Heart right ventricle (tissue), 16 donors: ENCODE measurements at regions not wholly inside any gene's neighbourhood (a gene's known extent, or its start where the extent isn't known, plus 50 kb on each side); places are given as distances from the start of the nearest gene placed in this dataset.

Experiments
- ATAC-seq, 8 donors: fragments of 200-7000 bp; cut with Tn5 transposase; one replicate each; pipeline ENCODE4 v1.9.1; 2020; ENCODE audit warnings: mild to moderate bottlenecking in 8 of 8, moderate library complexity in 8 of 8, moderate number of reproducible peaks in 1 of 8
- DNase-seq, 2 donors: peaks; one replicate each; pipeline ENCODE4 v3.0.0-alpha.2; 2020
- H3K27ac ChIP-seq, 10 donors: fragments of 200-600 bp; sonication (generic) in 2 of 10; one replicate each; pipeline versions ENCODE4 v1.5.0 to v1.8.0; 2020 to 2022; ENCODE audit warnings: mild to moderate bottlenecking in 3 of 10
- H3K27me3 ChIP-seq, 7 donors: fragments of 200-600 bp; one replicate each; pipeline ENCODE4 v1.8.0; 2021 to 2022; ENCODE audit warnings: mild to moderate bottlenecking in 2 of 7
- H3K36me3 ChIP-seq, 9 donors: fragments of 200-600 bp; sonication (generic) in 1 of 9; one replicate each; pipeline versions ENCODE4 v1.5.0 to v1.8.0; 2020 to 2022; ENCODE audit warnings: mild to moderate bottlenecking in 2 of 9
- H3K4me1 ChIP-seq, 9 donors: fragments of 200-600 bp; sonication (generic) in 1 of 9; one replicate each; pipeline versions ENCODE4 v1.5.0 to v1.8.0; 2020 to 2022; ENCODE audit warnings: mild to moderate bottlenecking in 4 of 9
- H3K4me3 ChIP-seq, 10 donors: fragments of 200-600 bp; sonication (generic) in 2 of 10; one replicate each; pipeline versions ENCODE4 v1.5.0 to v1.8.0; 2020 to 2022; ENCODE audit warnings: mild to moderate bottlenecking in 7 of 10, moderate library complexity in 2 of 10
- H3K9me3 ChIP-seq, 11 donors: fragments of 200-600 bp in 10 of 11; sonication (generic) in 2 of 11; one replicate each; pipeline versions ENCODE4 v1.5.0 to v1.8.0; 2013 to 2022; ENCODE audit warnings: mild to moderate bottlenecking in 2 of 11, control low read depth in 1 of 11, moderate library complexity in 1 of 11
- WGBS, 2 donors: extraction: QIAGEN DNeasy Blood & Tissue Kit; methylation state at CpG; one replicate each; pipeline ENCODE4 v1.1.7; 2013; ENCODE audit warnings: inconsistent platforms in 1 of 2; 5-methylcytosine and 5-hydroxymethylcytosine counted together
- intact Hi-C, 10 donors: fragments of 100-400 bp; cut with DNase I; formaldehyde crosslinking; loops; one replicate each; pipeline versions ENCODE4 v1.11.1 to v1.14.2; 2022
- TF ChIP-seq, protein P1 (sequence below), 9 donors: fragments of 200-600 bp; sonication (generic) in 2 of 9; IDR thresholded peaks; one replicate each; pipeline versions ENCODE4 v1.5.0 to v1.8.0; 2021 to 2022; ENCODE audit warnings: antibody characterized with exemption in 9 of 9, mild to moderate bottlenecking in 5 of 9, moderate library complexity in 1 of 9
- donor health status: Arrhythmogenic right ventricular cardiomyopathy.
- donor health status: ischemic (EF 13 %, LVEDD 7.1; RV severe dilation, severe dysfunction).
- donor health status: healthy with polysubstance abuse.
- donor health status: DM: no; HTN: yes; CAD: no.
- donor health status: DM: no; HTN: no; CAD: no.
- donor health status: ischemic (EF 25% LVEDD 6.9; RV normal size, moderate dysfunction).
- donor health status: ischemic (EF 25% LVEDD 5.7; RV mildly dilated, moderate dysfunction).
- donor health status: healthy.
- donor health status: DM: yes; HTN: yes; CAD: no.
- donor health status: Ischemic cardiomyopathy.
- donor health status: ischemic (EF 35%, LVEDD 5.7; RV mildly dilated, moderate dysfunction).
- donor health status: nonischemic (EF 11% LVEDD 7.7; RV severe dilation, severe dysfunction).
- donor health status: DM: yes; HTN: yes; CAD: no.
- donor health status: PGD.
- donor health status: ischemic (EF 29% LVEDD 5.4; RV normal size, mild dysfunction).
- donor health status: nonischemic (EF 23%, LVEDD 6.1; RV moderate dilation, normal function).

DNA sequence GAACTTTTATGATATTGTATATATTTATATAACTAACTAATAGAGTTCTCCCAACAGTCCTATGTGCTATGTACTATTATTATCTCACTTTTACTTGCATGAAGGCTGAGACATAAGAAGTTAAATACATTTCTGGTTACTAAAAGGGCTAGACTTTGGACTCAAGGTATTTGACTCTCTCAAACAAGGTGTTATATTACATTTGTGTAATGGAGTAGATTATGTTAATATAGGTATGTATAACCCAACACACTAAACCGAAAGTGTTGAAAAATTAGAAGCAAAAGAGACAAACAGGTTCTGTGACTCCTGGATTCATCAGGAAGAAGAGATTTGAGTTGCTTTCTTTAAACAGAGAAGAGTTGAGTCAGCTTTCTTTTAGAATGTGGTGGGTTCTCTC, 733.6 kb upstream of the ZEB2 start:
- no peak for ATAC-seq
- TF ChIP-seq, protein P1, sequence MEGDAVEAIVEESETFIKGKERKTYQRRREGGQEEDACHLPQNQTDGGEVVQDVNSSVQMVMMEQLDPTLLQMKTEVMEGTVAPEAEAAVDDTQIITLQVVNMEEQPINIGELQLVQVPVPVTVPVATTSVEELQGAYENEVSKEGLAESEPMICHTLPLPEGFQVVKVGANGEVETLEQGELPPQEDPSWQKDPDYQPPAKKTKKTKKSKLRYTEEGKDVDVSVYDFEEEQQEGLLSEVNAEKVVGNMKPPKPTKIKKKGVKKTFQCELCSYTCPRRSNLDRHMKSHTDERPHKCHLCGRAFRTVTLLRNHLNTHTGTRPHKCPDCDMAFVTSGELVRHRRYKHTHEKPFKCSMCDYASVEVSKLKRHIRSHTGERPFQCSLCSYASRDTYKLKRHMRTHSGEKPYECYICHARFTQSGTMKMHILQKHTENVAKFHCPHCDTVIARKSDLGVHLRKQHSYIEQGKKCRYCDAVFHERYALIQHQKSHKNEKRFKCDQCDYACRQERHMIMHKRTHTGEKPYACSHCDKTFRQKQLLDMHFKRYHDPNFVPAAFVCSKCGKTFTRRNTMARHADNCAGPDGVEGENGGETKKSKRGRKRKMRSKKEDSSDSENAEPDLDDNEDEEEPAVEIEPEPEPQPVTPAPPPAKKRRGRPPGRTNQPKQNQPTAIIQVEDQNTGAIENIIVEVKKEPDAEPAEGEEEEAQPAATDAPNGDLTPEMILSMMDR (IDR thresholded peaks at IDR 0.05) = no peak
- no peaks in the 10 kb centered on the region for H3K4me1 ChIP-seq
- no peak overlapping the region for H3K4me3 ChIP-seq
- peaks cover 0 to 56% (median 0%) of the 10 kb centered on the region in 7 donors for H3K27me3 ChIP-seq
- H3K27ac ChIP-seq = no peak overlapping the region
- H3K9me3 ChIP-seq = no peaks in the 10 kb centered on the region
- 94 to 95% methylated on average over 1 of the region's 1 CpG for WGBS, 2 donors
- no peak for DNase-seq
- intact Hi-C loops = no loop called here
- H3K36me3 ChIP-seq = no peaks in the 10 kb centered on the region

GRCh38 chr2:145245268-145245870, 725.5 kb upstream of the ZEB2 start:
- intact Hi-C loops = no loop called here
- H3K9me3 ChIP-seq = no peaks in the 10 kb centered on the region
- H3K4me1 ChIP-seq = no peaks in the 10 kb centered on the region
- H3K36me3 ChIP-seq = no peaks in the 10 kb centered on the region
- H3K27ac ChIP-seq = no peak overlapping the region
- TF ChIP-seq, protein P1 (IDR thresholded peaks at IDR 0.05) = no peak
- ATAC-seq (no peak), DNase-seq (no peak)
- 80 to 87% methylated on average over 4 of the region's 4 CpGs for WGBS, 2 donors
- H3K4me3 ChIP-seq = no peak overlapping the region
- no peaks in the 10 kb centered on the region for H3K27me3 ChIP-seq

- intact Hi-C loops = loop anchor here in 1 of 10 donors (5.0 kb wide), 1 partner anchor 1388 kb away; no protein-coding TSS in a partner anchor
- TF ChIP-seq, protein P1 (IDR thresholded peaks at IDR 0.05) = no peak
These were observed 715.4 kb upstream of the ZEB2 start for GRCh38 chr2:145235312-145235711.

GRCh38 chr2:145230546-145230945, 710.6 kb upstream of the ZEB2 start:
- no peaks in the 10 kb centered on the region for H3K36me3 ChIP-seq
- no peak overlapping the region for H3K4me3 ChIP-seq
- DNase-seq (no peak), ATAC-seq (no peak)
- no peak overlapping the region for H3K27ac ChIP-seq
- H3K27me3 ChIP-seq = no peaks in the 10 kb centered on the region
- no peaks in the 10 kb centered on the region for H3K9me3 ChIP-seq
- no peaks in the 10 kb centered on the region for H3K4me1 ChIP-seq
- TF ChIP-seq, protein P1 (IDR thresholded peaks at IDR 0.05) = no peak
- intact Hi-C loops = no loop called here
- WGBS, 2 donors = 73 to 86% methylated on average over 3 of the region's 3 CpGs

More at GRCh38 chr2:145235312-145235711, 715.4 kb upstream of the ZEB2 start:
- ATAC-seq (no peak), DNase-seq (no peak)
- Histone ChIP-seq H3K4me3 (no peak overlapping the region), H3K9me3 (no peaks in the 10 kb centered on the region), H3K27ac (no peak overlapping the region), H3K4me1 (no peaks in the 10 kb centered on the region), H3K27me3 (no peaks in the 10 kb centered on the region), H3K36me3 (no peaks in the 10 kb centered on the region)
- 87 to 90% methylated on average over 2 of the region's 2 CpGs for WGBS, 2 donors
